GM10248 (cell line): ENCODE measurements at regions not wholly inside any gene's neighbourhood (a gene's known extent, or its start where the extent isn't known, plus 50 kb on each side); places are given as distances from the start of the nearest gene placed in this dataset.

Experiments
- CTCF ChIA-PET: fragments of 300-600 bp; sonication (Branson Sonifier 250); formaldehyde crosslinking; extraction: SDS; loops from one replicate; lab custom pipeline; 2021; ENCODE audit warnings: antibody characterized with exemption; lab: Yijun Ruan, JAX
- POLR2A ChIA-PET: fragments of 350-650 bp; sonication (Branson Sonifier 250); formaldehyde crosslinking; extraction: SDS; loops from one replicate; lab custom pipeline; 2020; ENCODE audit warnings: antibody characterized with exemption; lab: Yijun Ruan, JAX
- DNase-seq: peaks from one replicate; pipeline ENCODE4 v3.0.0; 2012; ENCODE audit errors: extremely low spot score
- TF ChIP-seq, protein P1 (sequence below): IDR thresholded peaks from 2 replicates; pipeline ENCODE4 v1.5.1; 2012; ENCODE audit warnings: mild to moderate bottlenecking, low read depth; ENCODE audit errors: extremely low read depth, missing control alignments, control extremely low read depth

DNA sequence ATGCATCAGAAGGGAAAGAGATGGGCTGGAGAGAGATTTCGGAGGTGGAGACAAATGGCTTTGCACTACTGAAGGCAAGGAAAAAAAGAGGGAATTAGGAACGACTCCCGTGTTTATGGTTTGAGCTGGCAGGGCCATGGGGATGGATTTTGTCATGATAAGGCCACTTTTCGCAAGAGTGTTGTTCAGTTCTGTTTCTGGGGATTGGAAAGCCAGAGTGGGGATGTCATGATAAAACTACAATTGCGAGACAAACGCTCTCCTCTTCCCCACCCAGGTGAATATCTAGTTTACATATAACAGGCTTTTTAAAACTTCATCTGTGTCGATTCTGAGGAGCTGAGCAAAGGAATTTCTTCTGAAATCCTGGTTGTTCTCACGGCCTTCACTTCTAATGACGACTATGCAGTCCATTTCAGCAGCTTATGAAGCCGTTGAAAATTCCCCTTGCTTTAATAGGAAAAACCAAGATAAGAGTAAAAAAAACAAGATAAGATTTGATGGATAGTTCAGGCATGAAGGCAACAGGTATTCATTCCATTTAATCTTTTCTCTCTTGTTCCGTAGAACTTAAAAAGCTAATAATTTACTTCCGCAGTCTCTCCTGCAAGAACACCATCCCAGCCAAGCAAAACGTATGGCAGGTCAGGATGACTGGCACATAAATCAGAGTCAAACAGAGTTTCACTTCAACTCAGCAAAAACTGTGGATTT is 245.6 kb upstream of the PITRM1 start:
- POLR2A ChIA-PET = no interaction called here
- CTCF ChIA-PET = no interaction called here
- TF ChIP-seq, protein P1, sequence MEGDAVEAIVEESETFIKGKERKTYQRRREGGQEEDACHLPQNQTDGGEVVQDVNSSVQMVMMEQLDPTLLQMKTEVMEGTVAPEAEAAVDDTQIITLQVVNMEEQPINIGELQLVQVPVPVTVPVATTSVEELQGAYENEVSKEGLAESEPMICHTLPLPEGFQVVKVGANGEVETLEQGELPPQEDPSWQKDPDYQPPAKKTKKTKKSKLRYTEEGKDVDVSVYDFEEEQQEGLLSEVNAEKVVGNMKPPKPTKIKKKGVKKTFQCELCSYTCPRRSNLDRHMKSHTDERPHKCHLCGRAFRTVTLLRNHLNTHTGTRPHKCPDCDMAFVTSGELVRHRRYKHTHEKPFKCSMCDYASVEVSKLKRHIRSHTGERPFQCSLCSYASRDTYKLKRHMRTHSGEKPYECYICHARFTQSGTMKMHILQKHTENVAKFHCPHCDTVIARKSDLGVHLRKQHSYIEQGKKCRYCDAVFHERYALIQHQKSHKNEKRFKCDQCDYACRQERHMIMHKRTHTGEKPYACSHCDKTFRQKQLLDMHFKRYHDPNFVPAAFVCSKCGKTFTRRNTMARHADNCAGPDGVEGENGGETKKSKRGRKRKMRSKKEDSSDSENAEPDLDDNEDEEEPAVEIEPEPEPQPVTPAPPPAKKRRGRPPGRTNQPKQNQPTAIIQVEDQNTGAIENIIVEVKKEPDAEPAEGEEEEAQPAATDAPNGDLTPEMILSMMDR = no peak
- no peak for DNase-seq

DNA sequence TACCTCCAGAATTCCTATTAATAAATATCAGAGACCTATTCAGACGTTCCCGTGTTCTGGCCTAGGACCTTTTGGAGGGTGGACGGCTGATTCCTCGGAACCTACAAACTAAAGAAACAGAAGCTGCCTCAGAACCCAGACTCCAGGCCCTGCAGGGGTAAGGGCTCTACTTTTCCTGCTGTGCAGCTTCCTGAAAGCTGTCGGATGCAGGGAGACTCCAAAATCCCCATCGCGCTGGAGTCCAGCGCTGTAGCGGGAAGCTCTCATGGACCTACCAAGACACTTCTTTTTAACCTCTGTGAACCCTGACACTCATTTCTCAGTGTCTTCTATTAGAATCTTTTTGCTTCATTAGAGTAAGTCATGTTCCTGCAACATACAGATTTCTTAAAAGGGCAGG is 244.5 kb upstream of the PITRM1 start:
- TF ChIP-seq, protein P1 = no peak
- CTCF ChIA-PET = interaction anchor here (0.9 to 1.4 kb wide), 2 partner anchors 14 to 36 kb away, joined by 3 read pairs; no protein-coding TSS in a partner anchor
- DNase-seq = no peak
- POLR2A ChIA-PET = no interaction called here

GRCh38 chr10:3415878-3416605 is 243.5 kb upstream of the PITRM1 start:
- CTCF ChIA-PET = interaction anchor here (0.9 to 1.4 kb wide), 2 partner anchors 13 to 37 kb away, joined by 3 read pairs; no protein-coding TSS in a partner anchor
- TF ChIP-seq, protein P1 = no peak
- POLR2A ChIA-PET = no interaction called here
- DNase-seq = no peak

GRCh38 chr10:3415038-3415736 is 242.6 kb upstream of the PITRM1 start:
- TF ChIP-seq, protein P1 = no peak
- CTCF ChIA-PET = no interaction called here
- no peak for DNase-seq
- POLR2A ChIA-PET = no interaction called here

DNA sequence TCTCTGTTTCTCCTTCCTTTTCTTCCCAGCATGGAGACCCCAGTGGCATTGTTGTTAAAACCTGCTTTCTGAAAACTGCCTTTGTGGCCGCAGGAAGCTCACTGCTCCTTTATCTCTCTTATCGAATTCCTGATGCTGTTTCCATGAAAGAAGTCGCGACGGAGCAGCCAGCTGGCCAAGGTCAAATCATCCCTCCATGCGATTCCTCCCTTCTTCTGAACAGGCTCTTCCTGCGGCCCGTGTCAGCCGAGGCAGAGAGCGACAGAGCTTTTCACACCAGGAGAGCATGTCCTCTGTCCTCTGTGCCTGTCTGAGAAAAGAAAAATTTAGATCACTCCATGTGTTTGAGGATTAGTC is 242.1 kb upstream of the PITRM1 start:
- POLR2A ChIA-PET = no interaction called here
- no peak for DNase-seq
- TF ChIP-seq, protein P1 = no peak
- CTCF ChIA-PET = no interaction called here

DNA sequence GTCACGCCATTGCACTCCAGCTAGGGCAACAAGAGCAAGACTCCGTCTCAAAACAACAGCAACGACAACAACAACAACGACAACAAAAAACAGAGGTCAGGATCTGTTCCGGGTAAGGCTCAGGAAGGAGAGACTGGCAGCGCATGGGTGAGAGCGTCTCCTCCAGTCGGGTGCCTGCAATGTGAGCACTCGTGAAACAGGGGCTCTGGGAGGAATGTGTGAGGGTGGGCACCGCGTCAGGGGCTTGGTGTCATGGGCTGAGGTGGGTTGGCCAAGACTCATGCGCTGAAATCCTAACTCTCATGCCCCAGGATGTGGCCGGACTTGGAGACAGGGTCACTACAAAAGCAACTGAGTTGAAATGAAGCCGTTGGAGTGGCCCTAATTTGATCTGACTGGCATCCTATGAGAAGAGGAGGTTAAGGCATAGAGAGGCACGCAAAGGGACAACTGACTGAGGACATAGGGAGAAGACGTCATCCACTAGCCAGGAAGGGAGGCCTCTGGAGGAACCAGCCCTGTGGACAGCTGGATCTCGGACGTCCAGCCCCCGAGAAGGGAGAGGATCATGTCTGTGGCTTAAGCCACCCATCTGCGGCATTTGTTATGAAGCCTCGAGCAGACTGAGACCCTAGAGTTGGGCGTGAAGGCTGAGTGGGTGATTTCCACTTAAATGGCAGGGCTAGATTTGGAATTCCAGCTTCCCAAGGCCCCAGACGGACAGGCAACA is 241.5 kb upstream of the PITRM1 start:
- ChIA-PET POLR2A (no interaction called here), CTCF (no interaction called here)
- no peak for DNase-seq
- TF ChIP-seq, protein P1 = no peak
